Activated naive CD8-positive, alpha-beta T cell (primary cell): ENCODE measurements at regions not wholly inside any gene's neighbourhood (a gene's known extent, or its start where the extent isn't known, plus 50 kb on each side); places are given as distances from the start of the nearest gene placed in this dataset.

Experiments used
- H3K27ac Mint-ChIP-seq: one replicate; pipeline ENCODE4 v1.8.0; 2021; ENCODE audit warnings: mixed read lengths
- H3K27me3 Mint-ChIP-seq: one replicate; pipeline ENCODE4 v1.8.0; 2021; ENCODE audit warnings: mixed read lengths
- H3K36me3 Mint-ChIP-seq: one replicate; pipeline ENCODE4 v1.8.0; 2021; ENCODE audit warnings: mixed read lengths
- H3K4me1 Mint-ChIP-seq: one replicate; pipeline ENCODE4 v1.8.0; 2021; ENCODE audit warnings: low read depth, mixed read lengths
- H3K4me3 Mint-ChIP-seq: one replicate; pipeline ENCODE4 v1.8.0; 2021; ENCODE audit warnings: mild to moderate bottlenecking, mixed read lengths
- H3K9me3 Mint-ChIP-seq: one replicate; pipeline ENCODE4 v1.8.0; 2021; ENCODE audit warnings: low read depth, mixed read lengths

DNA sequence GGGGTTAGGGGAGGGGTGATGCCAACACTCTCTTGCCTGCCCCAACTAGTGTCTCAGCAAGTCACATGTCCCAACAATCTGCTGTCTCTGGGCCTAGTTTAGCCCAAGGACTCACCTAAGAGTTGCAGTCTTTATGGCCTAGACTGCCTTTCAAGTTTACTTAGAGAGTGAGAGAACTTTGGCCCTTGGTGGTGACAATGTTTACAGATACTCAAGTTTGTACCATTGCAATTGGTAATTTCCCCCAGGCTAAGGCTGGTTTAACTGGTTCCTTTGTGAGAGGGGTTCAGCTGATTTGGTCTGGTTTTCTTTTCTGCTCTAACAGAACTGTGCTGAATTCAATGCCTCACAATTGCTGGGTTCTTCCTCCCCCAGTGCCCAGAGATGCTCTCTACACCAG lies 1279.9 kb upstream of the EYS start:
- Mint-ChIP-seq H3K9me3 (peaks cover 13% of the 10 kb centered on the region), H3K27ac (no peak overlapping the region), H3K4me1 (no peaks in the 10 kb centered on the region), H3K4me3 (no peak overlapping the region), H3K36me3 (no peaks in the 10 kb centered on the region), H3K27me3 (no peaks in the 10 kb centered on the region)

GRCh38 chr6:66985816-66986215 lies 1278.8 kb upstream of the EYS start:
- Mint-ChIP-seq H3K4me1 (no peaks in the 10 kb centered on the region), H3K9me3 (peaks cover 13% of the 10 kb centered on the region), H3K36me3 (no peaks in the 10 kb centered on the region), H3K4me3 (no peak overlapping the region), H3K27me3 (no peaks in the 10 kb centered on the region), H3K27ac (no peak overlapping the region)

GRCh38 chr6:66970373-66970772 lies 1263.3 kb upstream of the EYS start:
- Mint-ChIP-seq H3K27me3 (no peaks in the 10 kb centered on the region), H3K36me3 (no peaks in the 10 kb centered on the region), H3K9me3 (no peaks in the 10 kb centered on the region), H3K4me1 (no peaks in the 10 kb centered on the region), H3K4me3 (no peak overlapping the region), H3K27ac (no peak overlapping the region)

DNA sequence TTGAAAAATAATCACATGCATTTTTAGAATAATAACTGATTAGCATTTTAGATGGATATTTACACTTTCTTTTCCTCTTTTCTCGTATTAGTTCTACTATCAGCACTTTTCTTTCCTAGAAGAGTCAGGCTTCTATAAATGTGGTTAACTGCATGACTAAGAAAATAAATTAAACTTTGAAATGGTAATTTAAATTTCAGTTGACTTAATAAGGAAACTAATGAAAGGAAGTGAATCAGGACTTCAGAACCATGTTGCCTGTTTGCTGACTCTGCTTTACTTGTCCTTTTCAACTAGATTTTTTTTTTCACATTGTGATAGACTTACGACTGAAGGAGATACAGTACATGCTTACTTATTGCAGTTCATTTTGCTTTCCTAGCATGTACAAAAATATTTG lies 1258.2 kb upstream of the EYS start:
- Mint-ChIP-seq H3K4me1 (no peaks in the 10 kb centered on the region), H3K36me3 (no peaks in the 10 kb centered on the region), H3K27me3 (no peaks in the 10 kb centered on the region), H3K27ac (no peak overlapping the region), H3K9me3 (peaks cover 9% of the 10 kb centered on the region), H3K4me3 (no peak overlapping the region)

GRCh38 chr6:66964216-66964615 lies 1257.2 kb upstream of the EYS start:
- Mint-ChIP-seq H3K9me3 (peaks cover 9% of the 10 kb centered on the region), H3K4me3 (no peak overlapping the region), H3K27ac (no peak overlapping the region), H3K27me3 (no peaks in the 10 kb centered on the region), H3K36me3 (no peaks in the 10 kb centered on the region), H3K4me1 (no peaks in the 10 kb centered on the region)

DNA sequence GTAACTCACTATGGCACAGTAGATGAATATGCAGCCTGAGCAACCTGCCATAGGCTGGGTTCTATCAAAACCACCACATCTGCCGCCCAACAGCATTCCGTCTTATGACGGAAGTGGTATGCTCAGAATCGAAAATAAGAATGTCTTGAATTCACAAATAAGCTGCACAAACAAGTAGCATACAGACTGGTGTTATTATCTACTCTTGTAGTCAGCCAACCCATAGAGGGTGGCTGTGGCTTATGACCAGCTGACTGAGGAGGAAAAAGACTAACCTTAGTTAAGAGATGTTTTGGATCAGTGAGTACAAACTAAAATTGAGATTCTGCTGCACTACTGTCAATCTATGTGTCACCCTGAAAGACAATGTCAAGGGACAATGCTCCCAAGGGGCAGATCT lies 1255.1 kb upstream of the EYS start:
- no peak overlapping the region for H3K4me3 Mint-ChIP-seq
- no peaks in the 10 kb centered on the region for H3K4me1 Mint-ChIP-seq
- H3K36me3 Mint-ChIP-seq: no peaks in the 10 kb centered on the region
- H3K9me3 Mint-ChIP-seq: peaks cover 9% of the 10 kb centered on the region
- no peak overlapping the region for H3K27ac Mint-ChIP-seq
- H3K27me3 Mint-ChIP-seq: no peaks in the 10 kb centered on the region

GRCh38 chr6:66961191-66961590 lies 1254.2 kb upstream of the EYS start:
- Mint-ChIP-seq H3K9me3 (peaks cover 9% of the 10 kb centered on the region), H3K27ac (no peak overlapping the region), H3K4me3 (no peak overlapping the region), H3K36me3 (no peaks in the 10 kb centered on the region), H3K4me1 (no peaks in the 10 kb centered on the region), H3K27me3 (no peaks in the 10 kb centered on the region)

- Mint-ChIP-seq H3K4me3 (no peak overlapping the region), H3K36me3 (no peaks in the 10 kb centered on the region), H3K27me3 (no peaks in the 10 kb centered on the region), H3K4me1 (no peaks in the 10 kb centered on the region), H3K9me3 (peaks cover 11% of the 10 kb centered on the region), H3K27ac (no peak overlapping the region)
Observed at GRCh38 chr6:66949191-66949661, 1242.2 kb upstream of the EYS start.

- no peaks in the 10 kb centered on the region for H3K36me3 Mint-ChIP-seq
- no peak overlapping the region for H3K4me3 Mint-ChIP-seq
- peaks cover 12% of the 10 kb centered on the region for H3K9me3 Mint-ChIP-seq
- H3K27ac Mint-ChIP-seq: no peak overlapping the region
- no peaks in the 10 kb centered on the region for H3K27me3 Mint-ChIP-seq
- H3K4me1 Mint-ChIP-seq: no peaks in the 10 kb centered on the region
Observed at GRCh38 chr6:66948106-66948505, 1241.1 kb upstream of the EYS start.

GRCh38 chr6:66940003-66940402 lies 1233.0 kb upstream of the EYS start:
- H3K36me3 Mint-ChIP-seq: no peaks in the 10 kb centered on the region
- no peaks in the 10 kb centered on the region for H3K27me3 Mint-ChIP-seq
- H3K4me3 Mint-ChIP-seq: no peak overlapping the region
- H3K27ac Mint-ChIP-seq: no peak overlapping the region
- no peaks in the 10 kb centered on the region for H3K4me1 Mint-ChIP-seq
- H3K9me3 Mint-ChIP-seq: peaks cover 10% of the 10 kb centered on the region

- H3K4me3 Mint-ChIP-seq: no peak overlapping the region
Observed at GRCh38 chr6:66937180-66937579, 1230.2 kb upstream of the EYS start.

GRCh38 chr6:66935612-66936011 lies 1228.6 kb upstream of the EYS start:
- H3K36me3 Mint-ChIP-seq: no peaks in the 10 kb centered on the region
- no peak overlapping the region for H3K27ac Mint-ChIP-seq
- no peak overlapping the region for H3K4me3 Mint-ChIP-seq

More at GRCh38 chr6:66937180-66937579, 1230.2 kb upstream of the EYS start:
- no peaks in the 10 kb centered on the region for H3K36me3 Mint-ChIP-seq
- H3K27me3 Mint-ChIP-seq: no peaks in the 10 kb centered on the region
- H3K27ac Mint-ChIP-seq: no peak overlapping the region
- H3K9me3 Mint-ChIP-seq: peaks cover 3% of the 10 kb centered on the region
- H3K4me1 Mint-ChIP-seq: no peaks in the 10 kb centered on the region

GRCh38 chr6:66931787-66932186 lies 1224.8 kb upstream of the EYS start:
- Mint-ChIP-seq H3K4me3 (no peak overlapping the region), H3K27ac (no peak overlapping the region), H3K4me1 (no peaks in the 10 kb centered on the region), H3K27me3 (no peaks in the 10 kb centered on the region), H3K36me3 (no peaks in the 10 kb centered on the region), H3K9me3 (peaks cover 7% of the 10 kb centered on the region)

More at GRCh38 chr6:66935612-66936011, 1228.6 kb upstream of the EYS start:
- H3K27me3 Mint-ChIP-seq: no peaks in the 10 kb centered on the region
- no peaks in the 10 kb centered on the region for H3K4me1 Mint-ChIP-seq
- H3K9me3 Mint-ChIP-seq: no peaks in the 10 kb centered on the region

DNA sequence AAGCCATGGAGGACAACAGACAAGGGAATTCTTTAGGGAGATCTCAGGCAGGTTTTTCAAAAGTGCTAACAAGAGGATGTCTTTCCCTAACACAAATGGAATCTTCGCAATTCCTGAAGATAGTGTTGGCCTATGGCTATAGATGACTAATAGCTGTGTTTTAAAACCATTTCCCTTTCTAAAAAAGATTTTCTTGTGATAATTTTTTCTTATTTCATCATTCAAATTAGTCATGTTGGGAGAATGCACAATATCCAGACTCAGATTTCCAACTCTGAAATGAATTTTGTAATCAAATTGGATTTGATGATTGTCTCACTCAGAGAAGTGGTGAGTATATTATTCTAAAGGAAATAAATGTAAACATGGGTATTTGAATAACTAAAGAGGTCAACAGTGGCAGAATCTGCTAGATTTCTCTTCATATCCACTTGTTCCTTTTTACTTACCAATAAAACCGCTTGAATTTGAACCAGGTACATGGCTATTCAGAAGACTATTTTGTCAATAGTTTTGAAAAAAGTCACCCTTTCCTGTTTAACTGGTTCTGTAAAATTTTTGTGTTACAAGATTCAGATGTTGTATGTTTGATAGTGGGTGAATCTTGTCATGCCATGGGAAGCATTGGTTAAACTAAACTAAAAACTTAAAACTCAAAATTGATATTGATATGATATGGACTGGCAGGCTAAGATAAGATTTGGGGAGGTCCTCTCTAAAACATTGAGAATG lies 1223.7 kb upstream of the EYS start:
- Mint-ChIP-seq H3K27me3 (no peaks in the 10 kb centered on the region), H3K36me3 (no peaks in the 10 kb centered on the region), H3K27ac (no peak overlapping the region), H3K4me1 (no peaks in the 10 kb centered on the region), H3K9me3 (peaks cover 7% of the 10 kb centered on the region), H3K4me3 (no peak overlapping the region)

GRCh38 chr6:66926060-66926459 lies 1219.0 kb upstream of the EYS start:
- Mint-ChIP-seq H3K9me3 (peaks cover 20% of the 10 kb centered on the region), H3K4me1 (no peaks in the 10 kb centered on the region), H3K27me3 (no peaks in the 10 kb centered on the region), H3K36me3 (peaks cover 4% of the 10 kb centered on the region), H3K4me3 (no peak overlapping the region), H3K27ac (no peak overlapping the region)

- Mint-ChIP-seq H3K27ac (no peak overlapping the region), H3K9me3 (peaks cover 2% of the 10 kb centered on the region), H3K27me3 (no peaks in the 10 kb centered on the region), H3K4me3 (no peak overlapping the region), H3K36me3 (no peaks in the 10 kb centered on the region), H3K4me1 (no peaks in the 10 kb centered on the region)
Observed at GRCh38 chr6:66913657-66914056, 1206.6 kb upstream of the EYS start.
